Uterus (tissue), 2 donors: ENCODE measurements at regions not wholly inside any gene's neighbourhood (a gene's known extent, or its start where the extent isn't known, plus 50 kb on each side); places are given as distances from the start of the nearest gene placed in this dataset.

ENCODE experiments used
- POLR2A ChIP-seq, 2 donors: fragments of 450-650 bp; IDR thresholded peaks; one replicate each; pipeline ENCODE4 v1.6.1; 2016; ENCODE audit warnings: antibody characterized with exemption in 2 of 2, mild to moderate bottlenecking in 1 of 2, moderate library complexity in 1 of 2
- TF ChIP-seq, protein P1 (sequence below), 4 experiments: fragments of 200-600 bp in 2 of 4; fragments of 450-650 bp in 2 of 4; sonication (generic) in 2 of 4; IDR thresholded peaks; one replicate each; pipeline ENCODE4 v1.5.1; 2016 to 2019; ENCODE audit warnings: antibody characterized with exemption in 4 of 4, mild to moderate bottlenecking in 2 of 4, moderate library complexity in 1 of 4

DNA sequence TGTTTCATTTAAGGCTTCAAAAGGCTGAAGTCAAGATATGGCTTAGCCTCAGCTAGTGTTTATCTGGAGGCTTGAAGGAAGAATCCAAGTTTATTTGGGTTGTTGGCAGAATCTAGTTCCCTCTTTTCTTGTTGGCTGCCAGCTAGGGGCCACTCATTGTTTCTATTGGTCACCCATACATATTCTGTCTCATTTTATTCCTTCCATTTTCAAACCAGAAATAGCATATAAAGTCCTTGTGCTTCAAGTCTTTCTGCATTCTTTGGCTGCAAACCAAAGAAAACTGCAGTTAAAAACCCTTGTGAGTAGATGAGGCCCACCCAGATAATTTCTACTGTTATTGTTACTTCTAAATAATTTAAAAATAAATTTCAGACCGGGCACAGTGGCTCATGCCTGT lies 301.7 kb downstream of the OXSM start:
- TF ChIP-seq, protein P1, sequence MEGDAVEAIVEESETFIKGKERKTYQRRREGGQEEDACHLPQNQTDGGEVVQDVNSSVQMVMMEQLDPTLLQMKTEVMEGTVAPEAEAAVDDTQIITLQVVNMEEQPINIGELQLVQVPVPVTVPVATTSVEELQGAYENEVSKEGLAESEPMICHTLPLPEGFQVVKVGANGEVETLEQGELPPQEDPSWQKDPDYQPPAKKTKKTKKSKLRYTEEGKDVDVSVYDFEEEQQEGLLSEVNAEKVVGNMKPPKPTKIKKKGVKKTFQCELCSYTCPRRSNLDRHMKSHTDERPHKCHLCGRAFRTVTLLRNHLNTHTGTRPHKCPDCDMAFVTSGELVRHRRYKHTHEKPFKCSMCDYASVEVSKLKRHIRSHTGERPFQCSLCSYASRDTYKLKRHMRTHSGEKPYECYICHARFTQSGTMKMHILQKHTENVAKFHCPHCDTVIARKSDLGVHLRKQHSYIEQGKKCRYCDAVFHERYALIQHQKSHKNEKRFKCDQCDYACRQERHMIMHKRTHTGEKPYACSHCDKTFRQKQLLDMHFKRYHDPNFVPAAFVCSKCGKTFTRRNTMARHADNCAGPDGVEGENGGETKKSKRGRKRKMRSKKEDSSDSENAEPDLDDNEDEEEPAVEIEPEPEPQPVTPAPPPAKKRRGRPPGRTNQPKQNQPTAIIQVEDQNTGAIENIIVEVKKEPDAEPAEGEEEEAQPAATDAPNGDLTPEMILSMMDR (IDR thresholded peaks at IDR 0.05) = no peak
- TF ChIP-seq POLR2A (IDR thresholded peaks at IDR 0.05) = no peak
